ENCODE measurements at regions not wholly inside any gene's neighbourhood (a gene's known extent, or its start where the extent isn't known, plus 50 kb on each side); places are given as distances from the start of the nearest gene placed in this dataset.

DNA sequence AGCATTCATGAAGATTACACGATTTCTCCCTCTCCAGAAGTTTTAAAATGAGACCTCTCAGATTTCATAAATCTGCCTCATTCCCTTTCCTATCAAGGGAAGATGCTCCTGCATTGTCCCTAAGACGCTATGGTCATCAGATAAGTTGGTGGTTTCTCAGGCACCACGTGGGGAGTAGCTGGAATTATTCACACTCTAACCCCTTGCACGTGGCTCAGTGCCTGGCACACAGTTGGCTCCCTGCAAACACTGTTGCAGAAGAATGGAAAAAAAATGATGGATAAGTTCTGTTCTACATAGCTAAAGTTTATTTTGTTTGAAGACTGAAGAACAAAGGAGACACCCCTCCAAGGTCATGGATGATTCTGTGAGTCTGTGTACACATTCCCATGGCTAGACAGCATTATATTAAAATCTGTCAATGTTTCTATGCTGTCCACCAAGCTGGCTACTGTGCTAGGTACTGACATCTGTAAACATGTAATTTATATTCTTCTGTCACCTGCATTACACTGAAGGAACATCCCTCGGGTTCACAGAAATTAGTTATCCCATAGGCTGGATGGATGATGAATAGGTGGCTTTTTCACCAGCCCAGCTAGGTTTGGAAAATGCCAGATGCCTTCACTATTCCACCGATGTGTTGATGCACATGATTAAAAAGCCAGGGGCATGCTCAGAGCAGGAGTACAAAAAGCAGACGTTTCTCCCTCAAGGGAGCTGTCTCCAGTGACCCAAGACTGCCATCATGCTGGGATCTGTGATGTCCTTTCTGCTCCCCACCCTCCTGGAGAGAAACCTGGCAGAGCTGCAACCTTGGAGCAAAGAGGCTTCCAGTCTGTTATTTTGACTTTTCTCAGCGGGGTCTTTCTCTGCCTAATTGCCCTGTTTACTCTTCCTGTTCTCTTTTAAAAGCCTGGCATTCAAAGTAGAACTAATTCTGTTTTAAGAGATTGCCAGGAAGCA lies 610.5 kb downstream of the UTRN start:
- H3T11ph ChIP-seq (ENCODE audit: low read length), result no peak overlapping the region
- TF ChIP-seq, protein P1, sequence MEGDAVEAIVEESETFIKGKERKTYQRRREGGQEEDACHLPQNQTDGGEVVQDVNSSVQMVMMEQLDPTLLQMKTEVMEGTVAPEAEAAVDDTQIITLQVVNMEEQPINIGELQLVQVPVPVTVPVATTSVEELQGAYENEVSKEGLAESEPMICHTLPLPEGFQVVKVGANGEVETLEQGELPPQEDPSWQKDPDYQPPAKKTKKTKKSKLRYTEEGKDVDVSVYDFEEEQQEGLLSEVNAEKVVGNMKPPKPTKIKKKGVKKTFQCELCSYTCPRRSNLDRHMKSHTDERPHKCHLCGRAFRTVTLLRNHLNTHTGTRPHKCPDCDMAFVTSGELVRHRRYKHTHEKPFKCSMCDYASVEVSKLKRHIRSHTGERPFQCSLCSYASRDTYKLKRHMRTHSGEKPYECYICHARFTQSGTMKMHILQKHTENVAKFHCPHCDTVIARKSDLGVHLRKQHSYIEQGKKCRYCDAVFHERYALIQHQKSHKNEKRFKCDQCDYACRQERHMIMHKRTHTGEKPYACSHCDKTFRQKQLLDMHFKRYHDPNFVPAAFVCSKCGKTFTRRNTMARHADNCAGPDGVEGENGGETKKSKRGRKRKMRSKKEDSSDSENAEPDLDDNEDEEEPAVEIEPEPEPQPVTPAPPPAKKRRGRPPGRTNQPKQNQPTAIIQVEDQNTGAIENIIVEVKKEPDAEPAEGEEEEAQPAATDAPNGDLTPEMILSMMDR (conservative IDR thresholded peaks at IDR 0.05), result no peak
- H4K5ac ChIP-seq (ENCODE audit: insufficient read length, low read depth, low read length), result no peak overlapping the region
- no peak overlapping the region for H2BK12ac ChIP-seq (ENCODE audit: insufficient read length, low read depth, low read length)
- H3K4ac ChIP-seq (ENCODE audit: low read depth, low read length), result no peak overlapping the region
- H4K8ac ChIP-seq (replicated peaks; ENCODE audit: insufficient read length, low read depth, low read length), result no peak overlapping the region
- H3K23me2 ChIP-seq (ENCODE audit: insufficient read length, low read depth, low read length, poor library complexity, severe bottlenecking), result no peaks in the 10 kb centered on the region
- H3K56ac ChIP-seq (ENCODE audit: insufficient read length, low read depth, low read length), result no peak overlapping the region
- H3K14ac ChIP-seq (ENCODE audit: insufficient read depth, low read length), result no peak overlapping the region
- no peaks in the 10 kb centered on the region for H3K27me3 ChIP-seq (ENCODE audit: insufficient read depth, low read length)
- no peak overlapping the region for H3K18ac ChIP-seq (ENCODE audit: insufficient read length, low read depth, low read length)
- Mint-ChIP-seq H3K4me1 (peaks cover 19 to 26% of the 10 kb centered on the region in 2 experiments), H3K27me3 (ENCODE audit: low read depth) (peaks cover 10% of the 10 kb centered on the region), H3K9me3 (no peaks in the 10 kb centered on the region; a peak in 1 of 5 replicates), H3K36me3 (ENCODE audit: insufficient read depth in 1 of 3, low read depth in 3 of 3) (peaks cover 0 to 3% (median 3%) of the 10 kb centered on the region in 3 experiments; a peak in 1 of 7 replicates), H3K4me3 (peak overlapping the region in 1 of 2 experiments; percentile 48; a peak in 1 of 5 replicates), H3K27ac (peak overlapping the region in 1 of 3 experiments; percentile 1; a peak in 1 of 7 replicates)
- no peak overlapping the region for H3K27ac ChIP-seq (ENCODE audit: insufficient read length, low read depth, low read length)
- H2BK120ac ChIP-seq (ENCODE audit: low read depth, low read length, poor library complexity, severe bottlenecking), result no peak overlapping the region
- no peak overlapping the region for H2BK5ac ChIP-seq (ENCODE audit: insufficient read length, low read length)
- no peak overlapping the region for H3K9ac ChIP-seq (ENCODE audit: extremely low read depth, insufficient read length, low read length)
- DNase-seq, result peak; percentile 29
- no peak overlapping the region for H3K23ac ChIP-seq (ENCODE audit: insufficient read length, low read depth, low read length)
- no peaks in the 10 kb centered on the region for H3K79me1 ChIP-seq (ENCODE audit: insufficient read depth, low read depth, low read length, poor library complexity, severe bottlenecking)
- H2BK20ac ChIP-seq (ENCODE audit: low read depth, low read length, poor library complexity, severe bottlenecking), result no peak overlapping the region
- no peaks in the 10 kb centered on the region for H3K9me3 ChIP-seq (ENCODE audit: control insufficient read depth, low read depth, low read length)
- H3K79me2 ChIP-seq (ENCODE audit: insufficient read depth, low read length), result no peaks in the 10 kb centered on the region
- no peaks in the 10 kb centered on the region for H4K20me1 ChIP-seq (ENCODE audit: control insufficient read depth, insufficient read depth, insufficient read length)
- no peaks in the 10 kb centered on the region; the same call in 1 of the 2 replicates for H3K4me1 ChIP-seq (ENCODE audit: insufficient read depth, low read length)
- no peak overlapping the region for H2AFZ ChIP-seq (ENCODE audit: low read length)
- no peak overlapping the region for H2AK5ac ChIP-seq (ENCODE audit: insufficient read length, low read length)
- no peak overlapping the region for H4K91ac ChIP-seq (ENCODE audit: insufficient read length, low read depth, low read length)
- H2BK15ac ChIP-seq (ENCODE audit: low read depth, low read length), result no peak overlapping the region
- WGBS (ENCODE audit: extremely low coverage, insufficient read length, low lambda C conversion rate), result no CpG with 5 or more reads among the region's 8 CpGs
- H3K4me2 ChIP-seq (ENCODE audit: insufficient read depth, insufficient read length, low read length), result no peak overlapping the region

All from H9 (cell line).